ENCODE measurements at regions not wholly inside any gene's neighbourhood (a gene's known extent, or its start where the extent isn't known, plus 50 kb on each side); places are given as distances from the start of the nearest gene placed in this dataset.

DNA sequence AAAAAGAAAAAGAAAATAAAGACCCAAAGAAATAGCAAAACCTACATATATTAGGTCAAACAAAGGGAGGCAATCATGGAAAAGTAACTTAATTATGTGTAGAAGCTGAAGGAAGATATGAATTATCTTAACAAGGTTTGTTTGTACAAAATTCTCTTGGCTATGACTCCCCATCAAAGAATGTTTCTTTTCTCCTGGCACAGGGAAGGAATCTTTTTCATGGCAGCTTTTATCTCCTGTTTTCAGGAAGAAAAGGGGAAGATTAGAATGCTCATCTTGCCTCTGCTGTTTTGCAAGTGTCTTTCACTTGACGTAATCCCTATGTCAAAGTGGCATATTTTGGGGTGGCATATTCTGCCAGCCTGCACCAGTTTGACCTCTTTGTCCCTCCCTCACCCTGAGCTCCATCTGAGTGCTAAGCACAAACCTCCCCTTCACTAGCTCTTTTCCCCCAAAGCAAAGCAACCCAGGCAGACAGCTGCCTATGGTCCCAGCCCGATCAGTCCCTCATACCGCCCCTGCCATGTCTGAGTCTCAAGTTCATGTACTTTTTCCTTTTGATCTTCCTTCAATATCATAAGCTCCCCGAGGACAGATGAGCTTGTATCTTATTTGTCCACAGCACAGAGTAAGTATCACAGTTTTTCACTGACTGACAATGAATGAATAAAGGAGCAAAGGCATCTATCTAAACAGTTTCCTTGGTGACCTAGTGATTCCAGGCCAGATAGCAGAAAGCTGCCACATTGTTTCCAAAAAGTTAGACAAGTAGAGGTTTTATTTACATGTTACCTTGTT, 242.8 kb upstream of the ANKRD55 start:
- TF ChIP-seq SIN3A (IDR thresholded peaks at IDR 0.05; ENCODE audit: borderline replicate concordance, insufficient read depth, low read length) = no peak

GRCh38 chr5:56471707-56472106, 238.6 kb upstream of the ANKRD55 start:
- TF ChIP-seq TAF1 (IDR thresholded peaks at IDR 0.05; ENCODE audit: borderline replicate concordance, insufficient read depth, low read length) (no peak), SIN3A (IDR thresholded peaks at IDR 0.05; ENCODE audit: borderline replicate concordance, insufficient read depth, low read length) (no peak), FOXP2 (optimal IDR thresholded peaks at IDR 0.05; ENCODE audit: borderline replicate concordance, extremely low read depth, extremely low read length, insufficient read depth) (no peak), POLR2AphosphoS5 (IDR thresholded peaks at IDR 0.05; ENCODE audit: low read depth, low read length) (no peak), REST (IDR thresholded peaks at IDR 0.05; ENCODE audit: insufficient read depth in 1 of 2, low read depth in 2 of 2, low read length in 2 of 2) (no peak)

GRCh38 chr5:56470007-56470406, 236.9 kb upstream of the ANKRD55 start:
- no peak for TF ChIP-seq FOXP2 (optimal IDR thresholded peaks at IDR 0.05; ENCODE audit: borderline replicate concordance, extremely low read depth, extremely low read length, insufficient read depth)
- TF ChIP-seq REST (IDR thresholded peaks at IDR 0.05; ENCODE audit: insufficient read depth in 1 of 2, low read depth in 2 of 2, low read length in 2 of 2) = no peak
- TF ChIP-seq SIN3A (IDR thresholded peaks at IDR 0.05; ENCODE audit: borderline replicate concordance, insufficient read depth, low read length) = no peak
- no peak for TF ChIP-seq POLR2AphosphoS5 (IDR thresholded peaks at IDR 0.05; ENCODE audit: low read depth, low read length)
- no peak for TF ChIP-seq TAF1 (IDR thresholded peaks at IDR 0.05; ENCODE audit: borderline replicate concordance, insufficient read depth, low read length)

DNA sequence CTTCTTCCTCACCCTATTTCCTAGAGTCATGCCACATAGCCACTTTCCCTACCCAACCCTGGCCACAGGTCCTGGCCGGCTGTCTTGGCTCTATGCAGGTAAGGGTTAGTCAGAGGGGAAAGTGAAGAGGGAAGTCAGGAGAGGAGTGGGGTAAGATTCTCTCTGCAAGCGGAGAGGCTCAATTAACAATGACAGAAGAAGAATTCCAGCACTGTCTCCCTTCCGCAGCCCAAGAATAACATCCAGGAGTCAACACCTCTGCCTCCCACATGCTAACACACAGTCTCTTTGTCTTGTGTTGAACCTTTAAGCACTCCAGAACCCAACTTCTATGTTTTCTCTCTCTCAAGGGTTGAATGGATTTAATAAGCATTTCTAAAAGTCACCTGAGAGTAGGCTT, 235.1 kb upstream of the ANKRD55 start:
- TF ChIP-seq SIN3A (IDR thresholded peaks at IDR 0.05; ENCODE audit: borderline replicate concordance, insufficient read depth, low read length) (no peak), REST (IDR thresholded peaks at IDR 0.05; ENCODE audit: insufficient read depth in 1 of 2, low read depth in 2 of 2, low read length in 2 of 2) (no peak), TAF1 (IDR thresholded peaks at IDR 0.05; ENCODE audit: borderline replicate concordance, insufficient read depth, low read length) (no peak), FOXP2 (optimal IDR thresholded peaks at IDR 0.05; ENCODE audit: borderline replicate concordance, extremely low read depth, extremely low read length, insufficient read depth) (no peak), POLR2AphosphoS5 (IDR thresholded peaks at IDR 0.05; ENCODE audit: low read depth, low read length) (no peak)

GRCh38 chr5:56467176-56467717, 234.1 kb upstream of the ANKRD55 start:
- TF ChIP-seq FOXP2 (optimal IDR thresholded peaks at IDR 0.05; ENCODE audit: borderline replicate concordance, extremely low read depth, extremely low read length, insufficient read depth) (no peak), TAF1 (IDR thresholded peaks at IDR 0.05; ENCODE audit: borderline replicate concordance, insufficient read depth, low read length) (no peak), REST (IDR thresholded peaks at IDR 0.05; ENCODE audit: insufficient read depth in 1 of 2, low read depth in 2 of 2, low read length in 2 of 2) (no peak), SIN3A (IDR thresholded peaks at IDR 0.05; ENCODE audit: borderline replicate concordance, insufficient read depth, low read length) (no peak), POLR2AphosphoS5 (IDR thresholded peaks at IDR 0.05; ENCODE audit: low read depth, low read length) (no peak)

All from PFSK-1 (cell line).